GM21529 (cell line): ENCODE measurements at regions not wholly inside any gene's neighbourhood (a gene's known extent, or its start where the extent isn't known, plus 50 kb on each side); places are given as distances from the start of the nearest gene placed in this dataset.

Source experiments
- ATAC-seq: cut with Tn5 transposase; IDR thresholded peaks from one replicate; pipeline ENCODE4 v1.9.1; 2021; ENCODE audit not compliant: unreplicated experiment

DNA sequence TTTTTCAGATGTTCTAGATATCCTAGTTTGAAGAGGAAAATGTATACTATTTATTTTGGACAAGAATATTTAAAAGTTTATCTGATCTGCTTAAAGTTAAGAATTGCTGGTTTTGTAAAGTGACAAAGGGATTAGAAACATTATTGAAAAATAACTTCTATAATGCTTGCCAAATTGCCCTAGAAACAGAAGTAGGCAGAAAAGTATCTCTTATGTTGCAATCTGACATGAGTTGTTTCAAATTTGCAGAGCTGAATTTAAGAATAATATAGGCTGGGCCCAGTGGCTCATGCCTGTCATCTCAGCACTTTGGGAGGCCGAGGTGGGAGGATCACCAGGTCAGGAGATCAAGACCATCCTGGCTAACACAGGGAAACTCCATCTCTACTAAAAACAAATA is 777.1 kb downstream of the LIG4 start:
- ATAC-seq = no peak

GRCh38 chr13:107434347-107434746 is 781.0 kb downstream of the LIG4 start:
- ATAC-seq = no peak

- no peak for ATAC-seq
These were observed 787.8 kb downstream of the LIG4 start for GRCh38 chr13:107427536-107427935.

DNA sequence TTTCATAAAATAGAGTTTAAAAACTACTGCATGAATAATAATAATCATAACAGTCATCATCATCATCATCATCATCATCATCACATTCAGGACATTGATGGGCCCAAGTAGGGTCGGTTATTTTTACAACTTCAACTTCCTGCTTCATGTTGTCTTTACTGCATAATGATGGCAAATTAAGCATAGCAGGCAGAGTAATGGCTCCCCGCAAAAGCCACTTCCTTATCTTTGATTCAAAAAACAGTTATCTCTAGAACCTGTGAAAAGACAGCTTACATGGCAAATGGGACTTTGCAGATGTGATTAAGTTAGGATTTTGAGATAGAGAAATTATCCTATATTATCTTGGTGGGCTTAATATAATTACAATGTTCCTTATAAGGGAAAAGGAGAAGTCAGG is 792.9 kb downstream of the LIG4 start:
- ATAC-seq = no peak

DNA sequence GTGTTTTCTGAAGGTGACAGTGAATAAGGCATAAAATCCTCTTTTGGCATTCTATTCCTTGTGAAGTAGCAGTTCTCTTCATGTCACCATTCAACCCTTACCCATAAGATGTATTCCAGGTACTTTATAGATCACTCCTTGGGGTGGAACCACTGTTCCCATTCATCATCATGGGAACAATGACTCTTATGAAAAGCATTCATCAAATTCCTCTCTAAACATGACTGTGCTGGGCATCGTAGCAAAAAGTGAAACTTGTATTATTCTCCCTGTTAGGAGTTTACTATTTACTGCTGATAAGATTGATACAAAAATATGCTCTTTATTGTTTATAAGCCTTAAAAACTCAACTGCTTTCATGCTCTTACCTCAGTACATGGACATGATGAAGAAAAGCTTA is 793.4 kb downstream of the LIG4 start:
- no peak for ATAC-seq

GRCh38 chr13:107421028-107421427 is 794.3 kb downstream of the LIG4 start:
- ATAC-seq = no peak

- no peak for ATAC-seq
These were observed 802.3 kb downstream of the LIG4 start for GRCh38 chr13:107413005-107413404.

GRCh38 chr13:107407074-107407473 is 808.3 kb downstream of the LIG4 start:
- no peak for ATAC-seq

GRCh38 chr13:107395927-107396662 is 819.2 kb downstream of the LIG4 start:
- no peak for ATAC-seq

DNA sequence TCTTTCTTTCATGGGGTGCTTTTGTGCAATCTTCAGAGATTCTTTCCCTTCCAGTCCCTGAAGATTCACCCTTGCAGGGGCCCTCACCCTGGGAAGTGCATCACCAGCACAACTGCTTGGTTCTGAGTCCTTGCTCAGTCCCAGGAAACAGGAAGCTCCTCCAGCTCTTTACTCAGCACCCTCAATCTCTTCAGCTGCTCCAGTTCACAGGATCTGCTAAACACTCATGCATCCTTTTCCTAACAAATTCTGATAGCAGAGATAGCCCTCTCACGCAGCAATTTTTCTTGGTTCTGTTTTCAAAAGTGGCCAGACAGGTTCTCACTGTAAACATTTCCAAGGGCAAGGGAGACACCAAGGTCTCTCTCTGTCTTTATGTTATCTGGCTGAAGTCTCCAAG is 823.1 kb downstream of the LIG4 start:
- ATAC-seq = no peak

DNA sequence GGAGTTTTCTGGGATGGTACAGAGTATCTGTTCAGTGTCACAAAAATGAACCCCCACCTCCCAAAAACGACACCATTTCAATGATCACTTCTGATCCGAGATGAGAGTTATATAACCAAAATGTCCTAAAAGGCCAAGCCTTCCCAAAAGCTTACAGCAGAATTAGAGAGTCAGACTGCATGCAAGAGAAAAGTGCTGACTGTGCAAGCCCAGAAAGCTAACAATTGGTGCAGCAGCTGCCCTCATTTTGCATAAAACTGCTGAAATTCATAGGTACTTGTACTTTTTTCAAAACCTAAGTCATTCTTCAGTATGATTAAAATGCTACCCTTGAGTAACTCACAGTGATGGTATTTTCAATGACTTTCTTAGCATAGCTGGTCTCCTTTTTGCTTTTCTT is 819.6 kb upstream of the ARGLU1 start:
- ATAC-seq = no peak

GRCh38 chr13:107379407-107380155 is 811.6 kb upstream of the ARGLU1 start:
- ATAC-seq = no peak

GRCh38 chr13:107376341-107377125 is 808.6 kb upstream of the ARGLU1 start:
- no peak for ATAC-seq

- ATAC-seq = no peak
These were observed 807.9 kb upstream of the ARGLU1 start for GRCh38 chr13:107375701-107376340.

- ATAC-seq = no peak
These were observed 806.1 kb upstream of the ARGLU1 start for GRCh38 chr13:107374038-107374437.

DNA sequence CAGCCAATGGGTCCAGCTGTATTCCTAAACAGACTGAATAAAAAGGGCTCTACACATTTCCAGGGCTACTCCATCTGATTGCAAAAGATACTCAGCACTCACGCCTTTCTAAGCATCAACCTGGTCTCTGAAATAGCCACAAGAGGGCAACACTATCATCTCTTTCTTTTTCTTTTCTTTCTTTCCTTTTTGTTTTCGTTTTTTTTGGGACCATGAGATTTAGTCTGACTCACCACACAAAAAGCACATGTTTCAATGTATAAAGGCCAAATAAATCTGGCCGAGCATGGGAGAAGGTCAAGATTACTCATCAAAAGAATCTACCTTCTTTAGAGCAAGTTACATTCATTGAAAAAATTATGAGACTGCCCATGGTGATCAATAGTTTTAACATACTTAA is 805.6 kb upstream of the ARGLU1 start:
- no peak for ATAC-seq

GRCh38 chr13:107370015-107370785 is 802.3 kb upstream of the ARGLU1 start:
- ATAC-seq = no peak

GRCh38 chr13:107367258-107367657 is 799.3 kb upstream of the ARGLU1 start:
- no peak for ATAC-seq

GRCh38 chr13:107365466-107366215 is 797.7 kb upstream of the ARGLU1 start:
- no peak for ATAC-seq

DNA sequence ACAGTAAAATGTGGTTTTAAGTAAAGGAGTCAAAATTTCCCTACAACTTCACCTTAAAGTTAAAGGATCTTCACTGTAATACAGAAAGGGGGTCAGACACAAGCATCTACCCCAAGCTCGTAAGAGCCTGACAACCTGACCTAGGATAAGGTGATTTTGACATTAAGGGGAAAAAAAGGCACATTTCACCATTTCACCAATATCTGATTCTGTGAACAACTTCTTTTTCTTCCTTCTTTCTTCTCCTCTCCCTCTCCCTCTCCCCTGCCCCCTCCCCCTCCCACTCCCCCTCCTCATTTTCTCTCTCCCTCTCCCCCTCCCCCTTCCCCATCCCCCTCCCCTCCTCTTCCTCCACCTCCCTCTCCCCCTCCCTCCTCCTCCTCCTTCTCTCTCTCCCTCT is 796.7 kb upstream of the ARGLU1 start:
- no peak for ATAC-seq
